ENCODE measurements at regions not wholly inside any gene's neighbourhood (a gene's known extent, or its start where the extent isn't known, plus 50 kb on each side); places are given as distances from the start of the nearest gene placed in this dataset.

GRCh38 chr17:79141578-79142355, 67.1 kb downstream of the ENGASE start:
- no peak for DNase-seq

GRCh38 chr17:79138826-79139225, 64.2 kb downstream of the ENGASE start:
- no peak for DNase-seq

- DNase-seq: no peak
Observed at GRCh38 chr17:79137789-79138165, 63.2 kb downstream of the ENGASE start.

GRCh38 chr17:79137015-79137788, 62.6 kb downstream of the ENGASE start:
- no peak for DNase-seq

GRCh38 chr17:79136596-79136995, 62.0 kb downstream of the ENGASE start:
- no peak for DNase-seq
